ENCODE measurements at regions not wholly inside any gene's neighbourhood (a gene's known extent, or its start where the extent isn't known, plus 50 kb on each side); places are given as distances from the start of the nearest gene placed in this dataset.
A peak's percentile ranks its signal among the peaks of the same experiment; 100 is the strongest.

GRCh38 chr15:67918205-67918861, 78.5 kb upstream of the RNU6-1 start:
- H3K4me3 ChIP-seq (replicated peaks; ENCODE audit: low read depth, low read length), result no peak overlapping the region
- TF ChIP-seq CTCF (IDR thresholded peaks at IDR 0.05; ENCODE audit: low read length, missing control alignments), result no peak
- DNase-seq (ENCODE audit: low read depth), result no peak

- TF ChIP-seq CTCF (IDR thresholded peaks at IDR 0.05; ENCODE audit: low read length, missing control alignments), result no peak
- DNase-seq (ENCODE audit: low read depth), result no peak
- H3K4me3 ChIP-seq (replicated peaks; ENCODE audit: low read depth, low read length), result no peak overlapping the region
These were observed 80.8 kb upstream of the RNU6-1 start for GRCh38 chr15:67920524-67921240.

GRCh38 chr15:67922106-67922675, 82.3 kb upstream of the RNU6-1 start:
- H3K4me3 ChIP-seq (replicated peaks; ENCODE audit: low read depth, low read length), result no peak overlapping the region
- no peak for TF ChIP-seq CTCF (IDR thresholded peaks at IDR 0.05; ENCODE audit: low read length, missing control alignments)
- no peak for DNase-seq (ENCODE audit: low read depth)

GRCh38 chr15:67922971-67923945, 83.4 kb upstream of the RNU6-1 start:
- peak; percentile 54 for DNase-seq (ENCODE audit: low read depth)

GRCh38 chr15:67924359-67924974, 84.6 kb upstream of the RNU6-1 start:
- no peak for DNase-seq (ENCODE audit: low read depth)
- no peak overlapping the region for H3K4me3 ChIP-seq (replicated peaks; ENCODE audit: low read depth, low read length)
- TF ChIP-seq CTCF (IDR thresholded peaks at IDR 0.05; ENCODE audit: low read length, missing control alignments), result no peak

More at GRCh38 chr15:67922971-67923945, 83.4 kb upstream of the RNU6-1 start:
- TF ChIP-seq CTCF (IDR thresholded peaks at IDR 0.05; ENCODE audit: low read length, missing control alignments), result no peak
- H3K4me3 ChIP-seq (replicated peaks; ENCODE audit: low read depth, low read length), result no peak overlapping the region

- no peak overlapping the region for H3K4me3 ChIP-seq (replicated peaks; ENCODE audit: low read depth, low read length)
- no peak for TF ChIP-seq CTCF (IDR thresholded peaks at IDR 0.05; ENCODE audit: low read length, missing control alignments)
- DNase-seq (ENCODE audit: low read depth), result no peak
These were observed 85.3 kb upstream of the RNU6-1 start for GRCh38 chr15:67925182-67925581.
